Left ventricle myocardium inferior (tissue), 1 donor: ENCODE measurements at regions not wholly inside any gene's neighbourhood (a gene's known extent, or its start where the extent isn't known, plus 50 kb on each side); places are given as distances from the start of the nearest gene placed in this dataset.

Source experiments
- DNase-seq: peaks from one replicate; pipeline ENCODE4 v3.0.0-alpha.2; 2020
- H3K27ac ChIP-seq: fragments of 200-600 bp; replicated peaks from 2 replicates; pipeline ENCODE4 v1.8.0; 2021
- H3K27me3 ChIP-seq: fragments of 200-600 bp; 2 replicates; pipeline ENCODE4 v1.8.0; 2021; ENCODE audit warnings: low read depth
- H3K36me3 ChIP-seq: fragments of 200-600 bp; 2 replicates; pipeline ENCODE4 v1.8.0; 2021
- H3K4me1 ChIP-seq: fragments of 200-600 bp; 2 replicates; pipeline ENCODE4 v1.8.0; 2021
- H3K4me3 ChIP-seq: fragments of 200-600 bp; 2 replicates; pipeline ENCODE4 v1.8.0; 2021; ENCODE audit warnings: mild to moderate bottlenecking, moderate library complexity
- H3K9me3 ChIP-seq: fragments of 200-600 bp; replicated peaks from 2 replicates; pipeline ENCODE4 v1.8.0; 2021
- intact Hi-C: fragments of 100-400 bp; cut with micrococcal nuclease; formaldehyde crosslinking; loops from one replicate; pipeline ENCODE4 v1.11.0; 2022
- TF ChIP-seq, protein P1 (sequence below): fragments of 200-600 bp; IDR thresholded peaks from 2 replicates; pipeline ENCODE4 v1.8.0; 2021; ENCODE audit warnings: antibody characterized with exemption, mild to moderate bottlenecking, borderline replicate concordance
- donor health status: DM: no; HTN: yes; CAD: no; lungs with severe emphysema.

DNA sequence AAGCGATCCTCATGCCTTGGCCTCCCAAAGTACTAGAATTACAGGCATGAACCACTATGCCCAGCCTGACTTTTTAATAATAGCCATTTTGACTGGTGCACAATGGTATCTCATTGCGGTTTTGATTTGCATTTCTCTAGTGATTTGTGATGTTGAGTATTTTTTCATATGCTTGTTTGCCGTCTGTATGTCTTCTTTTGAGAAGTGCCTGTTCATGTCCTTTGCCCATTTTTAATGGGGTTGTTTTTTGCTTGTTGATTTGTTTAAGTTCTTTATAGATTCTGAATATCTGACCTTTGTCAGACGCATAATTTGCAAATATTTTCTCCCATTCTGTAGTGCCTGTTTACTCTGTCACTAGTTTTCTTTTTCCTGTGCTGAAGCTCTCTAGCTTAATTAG lies 219.2 kb upstream of the CTBP2 start:
- no peaks in the 10 kb centered on the region for H3K36me3 ChIP-seq
- H3K4me3 ChIP-seq: no peak overlapping the region
- H3K9me3 ChIP-seq: peaks cover 27% of the 10 kb centered on the region
- no peak for DNase-seq
- TF ChIP-seq, protein P1, sequence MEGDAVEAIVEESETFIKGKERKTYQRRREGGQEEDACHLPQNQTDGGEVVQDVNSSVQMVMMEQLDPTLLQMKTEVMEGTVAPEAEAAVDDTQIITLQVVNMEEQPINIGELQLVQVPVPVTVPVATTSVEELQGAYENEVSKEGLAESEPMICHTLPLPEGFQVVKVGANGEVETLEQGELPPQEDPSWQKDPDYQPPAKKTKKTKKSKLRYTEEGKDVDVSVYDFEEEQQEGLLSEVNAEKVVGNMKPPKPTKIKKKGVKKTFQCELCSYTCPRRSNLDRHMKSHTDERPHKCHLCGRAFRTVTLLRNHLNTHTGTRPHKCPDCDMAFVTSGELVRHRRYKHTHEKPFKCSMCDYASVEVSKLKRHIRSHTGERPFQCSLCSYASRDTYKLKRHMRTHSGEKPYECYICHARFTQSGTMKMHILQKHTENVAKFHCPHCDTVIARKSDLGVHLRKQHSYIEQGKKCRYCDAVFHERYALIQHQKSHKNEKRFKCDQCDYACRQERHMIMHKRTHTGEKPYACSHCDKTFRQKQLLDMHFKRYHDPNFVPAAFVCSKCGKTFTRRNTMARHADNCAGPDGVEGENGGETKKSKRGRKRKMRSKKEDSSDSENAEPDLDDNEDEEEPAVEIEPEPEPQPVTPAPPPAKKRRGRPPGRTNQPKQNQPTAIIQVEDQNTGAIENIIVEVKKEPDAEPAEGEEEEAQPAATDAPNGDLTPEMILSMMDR: no peak
- intact Hi-C loops: no loop called here
- H3K4me1 ChIP-seq: no peaks in the 10 kb centered on the region
- H3K27ac ChIP-seq: no peak overlapping the region
- H3K27me3 ChIP-seq: peaks cover 5% of the 10 kb centered on the region

DNA sequence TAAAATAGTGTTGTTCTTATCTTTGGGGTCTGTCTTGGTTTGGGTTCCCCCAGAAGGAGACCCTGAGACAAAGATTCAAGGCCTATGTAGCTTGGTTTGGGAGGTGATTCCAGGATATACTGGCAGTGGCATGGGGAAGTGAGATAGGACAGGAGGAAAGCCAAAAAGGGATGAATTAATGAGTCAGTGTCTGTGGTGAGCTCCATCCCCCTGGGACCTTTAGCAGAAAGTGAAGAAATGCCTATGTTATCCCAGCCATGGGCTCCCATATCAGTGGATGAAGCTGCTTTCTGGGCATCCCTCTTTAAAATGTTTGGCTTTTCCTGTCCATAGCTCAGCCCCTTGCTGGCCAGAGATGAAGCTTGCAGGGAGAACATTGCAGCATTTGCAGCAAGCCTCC lies 217.0 kb upstream of the CTBP2 start:
- intact Hi-C loops: no loop called here
- H3K4me3 ChIP-seq: no peak overlapping the region
- peaks cover 20% of the 10 kb centered on the region for H3K9me3 ChIP-seq
- H3K27me3 ChIP-seq: peaks cover 4% of the 10 kb centered on the region
- TF ChIP-seq, protein P1: no peak
- no peak for DNase-seq
- H3K36me3 ChIP-seq: no peaks in the 10 kb centered on the region
- H3K27ac ChIP-seq: no peak overlapping the region
- H3K4me1 ChIP-seq: no peaks in the 10 kb centered on the region

DNA sequence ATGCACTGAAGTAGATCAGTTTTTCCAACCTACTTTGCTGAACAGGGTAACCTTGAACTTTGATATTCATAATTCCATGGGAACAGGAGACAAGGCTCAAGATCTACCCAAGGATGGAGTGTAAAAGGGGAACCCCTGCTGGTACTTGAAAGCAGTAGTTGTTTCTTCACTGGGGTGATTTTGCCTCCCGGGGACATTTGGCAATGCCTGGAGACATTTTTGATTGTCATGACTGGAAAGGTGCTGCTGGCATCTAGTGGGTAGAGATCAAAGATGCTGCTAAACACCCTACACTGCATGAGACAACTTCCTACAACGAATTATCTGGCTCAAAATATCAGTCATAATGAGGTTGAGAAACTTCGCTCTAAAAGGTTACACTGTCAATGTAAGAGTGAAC lies 214.8 kb upstream of the CTBP2 start:
- intact Hi-C loops: no loop called here
- peaks cover 15% of the 10 kb centered on the region for H3K9me3 ChIP-seq
- DNase-seq: no peak
- TF ChIP-seq, protein P1: peak; percentile 27
- H3K27me3 ChIP-seq: peaks cover 17% of the 10 kb centered on the region
- H3K4me3 ChIP-seq: no peak overlapping the region
- no peaks in the 10 kb centered on the region for H3K4me1 ChIP-seq
- H3K36me3 ChIP-seq: no peaks in the 10 kb centered on the region
- no peak overlapping the region for H3K27ac ChIP-seq

DNA sequence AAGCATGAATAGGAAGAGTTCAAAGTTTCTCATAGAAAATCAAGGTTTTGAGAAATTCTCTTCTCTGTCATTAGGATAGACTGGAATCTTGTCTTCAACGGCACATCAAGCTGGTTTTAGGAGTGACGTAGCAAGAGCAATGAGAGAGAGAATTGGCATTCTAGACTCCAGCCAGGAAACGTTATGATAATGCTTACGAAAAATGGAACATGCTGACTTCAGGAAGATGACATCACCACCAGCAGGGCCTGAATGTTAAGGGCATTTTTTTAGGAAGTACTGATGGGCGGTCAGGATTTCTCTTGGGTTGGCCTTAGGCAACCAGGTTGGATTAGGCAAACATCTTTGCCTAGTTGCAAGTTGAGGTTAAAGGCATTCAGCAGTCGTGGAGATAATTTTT lies 213.2 kb upstream of the CTBP2 start:
- H3K4me3 ChIP-seq: no peak overlapping the region
- DNase-seq: no peak
- H3K9me3 ChIP-seq: no peaks in the 10 kb centered on the region
- TF ChIP-seq, protein P1: no peak
- no peaks in the 10 kb centered on the region for H3K4me1 ChIP-seq
- H3K36me3 ChIP-seq: no peaks in the 10 kb centered on the region
- peaks cover 19% of the 10 kb centered on the region for H3K27me3 ChIP-seq
- H3K27ac ChIP-seq: no peak overlapping the region
- intact Hi-C loops: no loop called here

DNA sequence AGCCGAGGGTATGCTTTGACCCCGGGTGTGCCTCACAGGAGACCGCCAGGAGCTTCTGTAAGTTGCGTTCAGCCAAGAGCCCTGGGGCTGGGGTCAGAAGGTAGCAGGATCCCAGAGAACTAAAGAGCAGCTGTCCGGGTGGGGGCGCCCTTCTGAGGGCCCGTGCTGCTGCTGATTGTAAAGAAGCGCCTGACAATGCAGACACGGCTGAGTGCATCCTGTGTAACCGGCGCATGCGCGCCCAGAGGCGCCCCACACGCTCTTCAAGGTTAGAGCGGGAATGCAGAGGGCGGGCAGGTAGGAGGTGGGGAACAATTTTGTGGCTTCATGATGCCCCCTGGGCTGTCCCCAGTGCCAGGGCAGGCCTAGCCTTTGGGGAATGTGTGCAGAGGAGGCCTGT lies 210.2 kb upstream of the CTBP2 start:
- intact Hi-C loops: no loop called here

More for the DNA sequence above, 210.2 kb upstream of the CTBP2 start:
- Histone ChIP-seq H3K4me1 (no peaks in the 10 kb centered on the region), H3K36me3 (no peaks in the 10 kb centered on the region), H3K4me3 (no peak overlapping the region), H3K27me3 (peaks cover 19% of the 10 kb centered on the region), H3K27ac (no peak overlapping the region), H3K9me3 (peaks cover 6% of the 10 kb centered on the region)
- TF ChIP-seq, protein P1: no peak
- DNase-seq: no peak
